ENCODE measurements at regions not wholly inside any gene's neighbourhood (a gene's known extent, or its start where the extent isn't known, plus 50 kb on each side); places are given as distances from the start of the nearest gene placed in this dataset.

- no peak for TF ChIP-seq POLR2A (IDR thresholded peaks at IDR 0.05)
- TF ChIP-seq, protein P1, sequence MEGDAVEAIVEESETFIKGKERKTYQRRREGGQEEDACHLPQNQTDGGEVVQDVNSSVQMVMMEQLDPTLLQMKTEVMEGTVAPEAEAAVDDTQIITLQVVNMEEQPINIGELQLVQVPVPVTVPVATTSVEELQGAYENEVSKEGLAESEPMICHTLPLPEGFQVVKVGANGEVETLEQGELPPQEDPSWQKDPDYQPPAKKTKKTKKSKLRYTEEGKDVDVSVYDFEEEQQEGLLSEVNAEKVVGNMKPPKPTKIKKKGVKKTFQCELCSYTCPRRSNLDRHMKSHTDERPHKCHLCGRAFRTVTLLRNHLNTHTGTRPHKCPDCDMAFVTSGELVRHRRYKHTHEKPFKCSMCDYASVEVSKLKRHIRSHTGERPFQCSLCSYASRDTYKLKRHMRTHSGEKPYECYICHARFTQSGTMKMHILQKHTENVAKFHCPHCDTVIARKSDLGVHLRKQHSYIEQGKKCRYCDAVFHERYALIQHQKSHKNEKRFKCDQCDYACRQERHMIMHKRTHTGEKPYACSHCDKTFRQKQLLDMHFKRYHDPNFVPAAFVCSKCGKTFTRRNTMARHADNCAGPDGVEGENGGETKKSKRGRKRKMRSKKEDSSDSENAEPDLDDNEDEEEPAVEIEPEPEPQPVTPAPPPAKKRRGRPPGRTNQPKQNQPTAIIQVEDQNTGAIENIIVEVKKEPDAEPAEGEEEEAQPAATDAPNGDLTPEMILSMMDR (IDR thresholded peaks at IDR 0.05), result no peak
Observed at GRCh38 chr10:129110780-129111179, 356.3 kb upstream of the MGMT start.
